Erythroblast (primary cell): ENCODE measurements at regions not wholly inside any gene's neighbourhood (a gene's known extent, or its start where the extent isn't known, plus 50 kb on each side); places are given as distances from the start of the nearest gene placed in this dataset.

Experiments
- DNase-seq, 2 experiments: peaks; one replicate each; lab custom pipeline; 2025; lab: John Stamatoyannopoulos, UW
- GATA1 ChIP-seq: IDR thresholded peaks from 2 replicates; pipeline ENCODE4 v1.6.1; 2011; ENCODE audit warnings: low read depth, mild to moderate bottlenecking, control low read depth, low read length, moderate library complexity
- POLR2A ChIP-seq: IDR thresholded peaks from 2 replicates; pipeline ENCODE4 v1.6.1; 2011; ENCODE audit warnings: mild to moderate bottlenecking, low read length

DNA sequence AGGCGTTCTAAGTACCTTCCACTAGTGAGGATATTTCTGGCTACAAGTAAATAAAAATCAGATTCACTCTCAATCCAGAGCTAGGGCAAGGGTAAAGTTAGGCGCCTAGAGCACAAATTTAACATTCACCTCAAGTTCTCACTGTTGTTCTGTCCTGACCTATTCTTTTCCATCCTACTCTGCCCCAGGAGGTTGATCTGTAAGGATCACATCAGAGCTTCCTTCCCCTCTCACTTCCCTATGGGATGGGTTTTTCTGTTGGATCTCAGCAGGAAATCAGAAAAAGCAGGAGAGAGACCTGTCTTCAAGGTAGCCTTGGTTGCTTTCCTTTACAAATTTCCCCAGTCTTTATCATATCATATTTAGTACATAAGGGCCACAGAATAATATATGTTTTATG lies 316.7 kb downstream of the GABRG2 start:
- DNase-seq: no peak
- TF ChIP-seq POLR2A: no peak
- no peak for TF ChIP-seq GATA1

- no peak for TF ChIP-seq POLR2A
- no peak for TF ChIP-seq GATA1
- no peak for DNase-seq
Measured at GRCh38 chr5:162391833-162392232, 324.3 kb downstream of the GABRG2 start.

DNA sequence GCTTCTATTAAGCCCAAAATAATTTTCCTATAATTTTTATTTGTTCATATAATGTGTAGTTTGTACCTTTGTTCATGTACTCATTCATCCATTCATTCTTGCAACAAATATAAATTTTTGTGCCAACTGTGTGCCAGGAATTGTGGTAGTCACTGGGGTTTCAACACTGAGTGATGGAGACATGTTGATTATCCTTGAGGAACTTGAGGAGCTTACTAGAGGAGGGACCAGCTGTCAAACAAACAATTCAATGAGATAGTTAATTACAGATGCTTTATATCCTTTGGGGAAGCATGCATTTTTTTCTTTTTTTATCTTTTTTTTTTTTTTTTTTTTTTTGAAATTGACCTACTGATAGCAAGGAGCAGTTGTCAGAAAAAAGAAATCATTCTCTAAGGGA lies 324.8 kb downstream of the GABRG2 start:
- TF ChIP-seq GATA1: no peak
- no peak for TF ChIP-seq POLR2A
- DNase-seq: no peak

GRCh38 chr5:162393534-162393933 lies 326.0 kb downstream of the GABRG2 start:
- no peak for DNase-seq
- TF ChIP-seq GATA1: no peak
- no peak for TF ChIP-seq POLR2A

GRCh38 chr5:162407614-162408013 lies 340.0 kb downstream of the GABRG2 start:
- no peak for DNase-seq
- TF ChIP-seq GATA1 (no peak), POLR2A (no peak)

DNA sequence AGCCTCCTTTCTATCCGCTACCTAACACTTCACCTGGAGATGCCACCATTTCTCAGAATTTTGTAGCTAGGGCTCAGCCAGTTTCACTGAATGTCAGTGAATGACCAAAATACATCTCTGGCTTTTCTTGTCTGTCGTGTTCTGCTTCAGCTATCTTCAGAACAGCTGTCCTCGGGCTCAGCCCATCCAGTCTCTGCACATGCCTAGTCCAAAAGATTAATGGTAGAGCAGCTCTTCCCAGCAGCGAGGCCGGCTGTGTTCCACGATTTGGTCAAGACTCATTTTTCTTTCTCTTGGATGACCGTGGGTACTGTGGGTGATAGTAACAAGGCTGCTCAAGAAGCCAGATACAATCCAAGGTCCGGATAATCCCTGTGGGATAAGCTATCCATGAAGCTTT lies 342.8 kb downstream of the GABRG2 start:
- DNase-seq: no peak

DNA sequence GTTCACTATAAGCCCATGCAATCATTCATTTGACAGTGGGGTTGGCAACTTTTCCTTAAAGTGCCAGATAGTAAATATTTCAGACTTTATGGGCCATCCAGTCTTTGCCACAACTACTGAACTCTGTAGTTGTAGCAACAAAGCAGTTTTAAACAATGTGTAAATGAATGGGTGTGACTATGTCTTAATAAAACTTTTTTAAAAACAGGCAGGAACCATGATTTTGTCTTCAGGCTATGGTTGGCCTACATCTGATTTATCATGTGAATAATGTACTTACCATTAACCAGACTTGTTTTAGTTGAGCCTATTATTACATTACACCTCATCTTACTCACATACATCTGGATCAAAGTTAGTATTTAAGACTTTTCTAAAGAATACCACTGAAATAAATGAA lies 361.6 kb downstream of the GABRG2 start:
- no peak for DNase-seq

More for the DNA sequence above, 342.8 kb downstream of the GABRG2 start:
- no peak for TF ChIP-seq POLR2A
- TF ChIP-seq GATA1: no peak

GRCh38 chr5:162434281-162434680 lies 366.7 kb downstream of the GABRG2 start:
- TF ChIP-seq POLR2A: no peak
- no peak for TF ChIP-seq GATA1
- DNase-seq: no peak

More for the DNA sequence above, 361.6 kb downstream of the GABRG2 start:
- TF ChIP-seq POLR2A: no peak
- no peak for TF ChIP-seq GATA1

DNA sequence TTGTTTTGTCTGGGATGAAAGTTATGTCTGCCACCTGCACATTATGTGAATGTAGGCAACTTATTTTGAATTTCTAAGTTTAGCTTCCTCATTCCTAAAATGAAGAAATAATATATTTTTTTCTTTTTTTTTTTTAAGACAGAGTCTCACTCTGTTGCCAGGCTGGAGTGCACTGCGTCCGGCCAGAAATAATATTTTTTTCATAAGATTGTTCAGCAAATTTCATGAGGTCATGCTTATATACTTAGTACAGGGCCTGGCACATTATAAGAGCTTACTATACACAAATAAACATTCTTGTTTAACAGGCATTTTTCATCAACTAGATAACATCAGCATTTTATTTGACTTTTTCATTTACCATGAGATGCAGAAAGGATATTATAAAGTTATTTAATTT lies 368.5 kb downstream of the GABRG2 start:
- no peak for TF ChIP-seq GATA1
- TF ChIP-seq POLR2A: no peak
- no peak for DNase-seq

DNA sequence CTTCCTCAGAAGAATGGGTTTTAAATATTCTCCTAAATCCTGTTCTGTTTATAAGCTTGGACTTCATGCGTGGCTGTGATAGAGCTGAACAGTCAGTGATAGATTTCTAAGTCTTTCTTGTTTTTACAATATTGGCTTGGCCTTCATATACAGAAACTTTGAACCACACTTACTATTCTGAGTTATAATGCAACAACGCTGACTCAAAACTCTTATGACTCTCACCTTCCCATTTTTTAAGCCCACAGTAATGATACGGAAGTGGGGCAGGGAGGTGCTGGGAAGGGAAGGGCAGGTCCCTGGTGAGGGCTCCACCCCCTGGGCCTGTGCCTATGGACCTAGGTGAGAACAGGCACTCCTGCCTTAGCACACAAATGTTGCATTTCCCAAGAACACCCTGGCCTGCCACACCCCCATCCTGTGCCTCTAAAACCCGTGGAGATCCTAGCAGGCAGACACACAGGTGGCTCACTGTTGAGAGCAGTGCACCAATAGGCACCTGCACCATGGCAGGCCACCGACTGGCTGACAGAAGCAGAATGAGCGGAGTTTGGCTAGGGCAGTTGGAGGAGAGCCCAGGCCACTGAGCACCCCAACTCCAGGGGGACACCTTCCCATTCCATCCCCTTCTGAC lies 376.7 kb downstream of the GABRG2 start:
- TF ChIP-seq GATA1 (no peak), POLR2A (no peak)
- no peak for DNase-seq

GRCh38 chr5:162456086-162456485 lies 388.5 kb downstream of the GABRG2 start:
- DNase-seq: no peak
- TF ChIP-seq GATA1 (no peak), POLR2A (no peak)

- DNase-seq: no peak
- TF ChIP-seq POLR2A (no peak), GATA1 (no peak)
Measured at GRCh38 chr5:162466011-162466410, 398.4 kb downstream of the GABRG2 start.

- no peak for DNase-seq
- TF ChIP-seq POLR2A (no peak), GATA1 (no peak)
Measured at GRCh38 chr5:162473041-162473714, 405.6 kb downstream of the GABRG2 start.

- TF ChIP-seq POLR2A (no peak), GATA1 (no peak)
- DNase-seq: no peak
Measured at GRCh38 chr5:162474239-162474638, 406.7 kb downstream of the GABRG2 start.
